ENCODE measurements at regions not wholly inside any gene's neighbourhood (a gene's known extent, or its start where the extent isn't known, plus 50 kb on each side); places are given as distances from the start of the nearest gene placed in this dataset.
"Not testable (repeated sequence)": the region's sequence is repeated elsewhere in the genome, so short reads cannot be mapped to it uniquely, and the experiment has no call there.

- H3K4me3 ChIP-seq, result no peak overlapping the region
- H3K36me3 ChIP-seq (ENCODE audit: low read depth), result no peaks in the 10 kb centered on the region
- ATAC-seq, result no peak
- no peak for DNase-seq
- intact Hi-C loops (cut with DNase I, micrococcal nuclease), result no loop called here
- TF ChIP-seq, protein P1, sequence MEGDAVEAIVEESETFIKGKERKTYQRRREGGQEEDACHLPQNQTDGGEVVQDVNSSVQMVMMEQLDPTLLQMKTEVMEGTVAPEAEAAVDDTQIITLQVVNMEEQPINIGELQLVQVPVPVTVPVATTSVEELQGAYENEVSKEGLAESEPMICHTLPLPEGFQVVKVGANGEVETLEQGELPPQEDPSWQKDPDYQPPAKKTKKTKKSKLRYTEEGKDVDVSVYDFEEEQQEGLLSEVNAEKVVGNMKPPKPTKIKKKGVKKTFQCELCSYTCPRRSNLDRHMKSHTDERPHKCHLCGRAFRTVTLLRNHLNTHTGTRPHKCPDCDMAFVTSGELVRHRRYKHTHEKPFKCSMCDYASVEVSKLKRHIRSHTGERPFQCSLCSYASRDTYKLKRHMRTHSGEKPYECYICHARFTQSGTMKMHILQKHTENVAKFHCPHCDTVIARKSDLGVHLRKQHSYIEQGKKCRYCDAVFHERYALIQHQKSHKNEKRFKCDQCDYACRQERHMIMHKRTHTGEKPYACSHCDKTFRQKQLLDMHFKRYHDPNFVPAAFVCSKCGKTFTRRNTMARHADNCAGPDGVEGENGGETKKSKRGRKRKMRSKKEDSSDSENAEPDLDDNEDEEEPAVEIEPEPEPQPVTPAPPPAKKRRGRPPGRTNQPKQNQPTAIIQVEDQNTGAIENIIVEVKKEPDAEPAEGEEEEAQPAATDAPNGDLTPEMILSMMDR (IDR thresholded peaks at IDR 0.05), result no peak
- no peaks in the 10 kb centered on the region for H3K9me3 ChIP-seq
- no peaks in the 10 kb centered on the region for H3K4me1 ChIP-seq (ENCODE audit: low read depth)
Measured at GRCh38 chr2:144780983-144781382, 261.1 kb upstream of the ZEB2 start.

DNA sequence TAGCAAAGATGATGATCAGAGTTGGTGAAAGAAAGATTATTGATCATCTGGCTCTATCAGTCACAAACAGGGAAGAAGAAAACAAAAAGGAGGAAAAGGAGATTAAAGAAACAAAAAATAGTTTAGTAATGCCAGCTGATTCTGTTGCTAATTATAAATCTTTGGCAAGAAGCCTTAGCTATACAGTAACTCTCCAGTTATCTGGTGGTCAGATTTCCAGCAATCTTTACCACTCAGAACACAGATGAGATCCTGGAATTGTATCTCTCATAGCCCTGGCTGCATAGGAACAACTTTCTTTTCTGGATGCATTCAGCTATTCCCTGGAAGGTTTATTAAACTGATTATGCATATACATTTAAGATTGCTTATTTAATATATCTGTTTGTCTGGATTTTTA lies 256.8 kb upstream of the ZEB2 start:
- Histone ChIP-seq H3K36me3 (ENCODE audit: low read depth) (no peaks in the 10 kb centered on the region), H3K4me3 (no peak overlapping the region), H3K4me1 (ENCODE audit: low read depth) (no peaks in the 10 kb centered on the region), H3K9me3 (no peaks in the 10 kb centered on the region)
- no peak for ATAC-seq
- intact Hi-C loops (cut with DNase I, micrococcal nuclease), result no loop called here
- DNase-seq, result no peak
- TF ChIP-seq, protein P1 (IDR thresholded peaks at IDR 0.05), result no peak

DNA sequence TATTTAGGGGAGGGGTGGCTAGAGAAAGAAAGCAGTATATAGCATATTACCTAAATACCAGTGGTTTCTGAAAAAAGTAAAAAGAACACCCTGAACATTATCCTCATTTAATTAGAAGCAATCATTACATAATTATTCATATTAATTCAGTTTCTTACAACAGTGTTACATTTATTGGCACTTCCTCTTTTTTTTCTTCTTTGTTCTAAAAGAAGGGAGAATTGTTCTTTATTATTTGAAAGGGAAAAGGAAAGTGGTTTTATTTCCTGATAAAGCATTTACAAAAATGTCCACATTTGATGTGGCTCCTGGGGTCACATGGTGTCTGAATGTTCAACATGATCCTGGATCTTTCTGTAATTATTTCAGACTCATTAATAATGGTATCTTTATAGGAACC lies 254.9 kb upstream of the ZEB2 start:
- TF ChIP-seq, protein P1 (IDR thresholded peaks at IDR 0.05), result no peak
- intact Hi-C loops (cut with DNase I, micrococcal nuclease), result no loop called here
- no peak overlapping the region for H3K4me3 ChIP-seq
- ATAC-seq (no peak), DNase-seq (no peak)
- no peaks in the 10 kb centered on the region for H3K36me3 ChIP-seq (ENCODE audit: low read depth)
- no peaks in the 10 kb centered on the region for H3K9me3 ChIP-seq
- no peaks in the 10 kb centered on the region for H3K4me1 ChIP-seq (ENCODE audit: low read depth)

- H3K4me3 ChIP-seq, result no peak overlapping the region
- intact Hi-C loops (cut with DNase I, micrococcal nuclease), result no loop called here
- TF ChIP-seq, protein P1 (IDR thresholded peaks at IDR 0.05), result no peak
- H3K9me3 ChIP-seq, result no peaks in the 10 kb centered on the region
- no peaks in the 10 kb centered on the region for H3K36me3 ChIP-seq (ENCODE audit: low read depth)
- H3K4me1 ChIP-seq (ENCODE audit: low read depth), result no peaks in the 10 kb centered on the region
- ATAC-seq, result no peak
- DNase-seq, result no peak
Measured at GRCh38 chr2:144771348-144771747, 251.4 kb upstream of the ZEB2 start.

GRCh38 chr2:144770616-144771230 lies 250.8 kb upstream of the ZEB2 start:
- DNase-seq, result no peak
- Histone ChIP-seq H3K36me3 (ENCODE audit: low read depth) (no peaks in the 10 kb centered on the region), H3K9me3 (no peaks in the 10 kb centered on the region), H3K4me3 (no peak overlapping the region), H3K4me1 (ENCODE audit: low read depth) (no peaks in the 10 kb centered on the region)
- TF ChIP-seq, protein P1 (IDR thresholded peaks at IDR 0.05), result no peak
- intact Hi-C loops (cut with DNase I, micrococcal nuclease), result no loop called here
- no peak for ATAC-seq

DNA sequence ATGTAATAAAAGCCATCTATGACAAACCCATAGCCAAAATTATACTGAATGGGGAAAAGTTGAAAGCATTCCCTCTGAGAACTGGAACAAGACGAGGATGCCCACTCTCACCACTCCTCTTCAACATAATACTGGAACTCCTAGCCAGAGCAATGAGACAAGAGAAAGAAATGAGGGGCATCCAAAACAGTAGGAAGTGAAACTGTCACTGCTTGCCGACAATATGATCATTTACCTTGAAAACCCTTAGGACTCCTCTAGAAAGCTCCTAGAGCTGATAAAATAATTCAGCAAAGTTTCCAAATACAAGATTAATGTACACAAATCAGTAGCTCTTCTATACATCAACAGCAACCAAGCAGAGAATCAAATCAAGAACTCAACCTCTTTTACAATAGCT lies 241.0 kb upstream of the ZEB2 start:
- H3K9me3 ChIP-seq; intact Hi-C loops (cut with DNase I, micrococcal nuclease); H3K36me3 ChIP-seq (ENCODE audit: low read depth); H3K4me3 ChIP-seq; DNase-seq; ATAC-seq; H3K4me1 ChIP-seq (ENCODE audit: low read depth): not testable (repeated sequence)

Measured in mucosa of descending colon (tissue), 3 donors.